ENCODE measurements at regions not wholly inside any gene's neighbourhood (a gene's known extent, or its start where the extent isn't known, plus 50 kb on each side); places are given as distances from the start of the nearest gene placed in this dataset.

GRCh38 chr12:16901946-16902345 lies 296.0 kb upstream of the LMO3 start:
- TF ChIP-seq CTCF (conservative IDR thresholded peaks at IDR 0.05; ENCODE audit: low read length) (no peak), EZH2phosphoT487 (IDR thresholded peaks at IDR 0.05; ENCODE audit: borderline replicate concordance, low read depth, low read length) (no peak)
